ENCODE measurements at regions not wholly inside any gene's neighbourhood (a gene's known extent, or its start where the extent isn't known, plus 50 kb on each side); places are given as distances from the start of the nearest gene placed in this dataset.
A peak's percentile ranks its signal among the peaks of the same experiment; 100 is the strongest.

DNA sequence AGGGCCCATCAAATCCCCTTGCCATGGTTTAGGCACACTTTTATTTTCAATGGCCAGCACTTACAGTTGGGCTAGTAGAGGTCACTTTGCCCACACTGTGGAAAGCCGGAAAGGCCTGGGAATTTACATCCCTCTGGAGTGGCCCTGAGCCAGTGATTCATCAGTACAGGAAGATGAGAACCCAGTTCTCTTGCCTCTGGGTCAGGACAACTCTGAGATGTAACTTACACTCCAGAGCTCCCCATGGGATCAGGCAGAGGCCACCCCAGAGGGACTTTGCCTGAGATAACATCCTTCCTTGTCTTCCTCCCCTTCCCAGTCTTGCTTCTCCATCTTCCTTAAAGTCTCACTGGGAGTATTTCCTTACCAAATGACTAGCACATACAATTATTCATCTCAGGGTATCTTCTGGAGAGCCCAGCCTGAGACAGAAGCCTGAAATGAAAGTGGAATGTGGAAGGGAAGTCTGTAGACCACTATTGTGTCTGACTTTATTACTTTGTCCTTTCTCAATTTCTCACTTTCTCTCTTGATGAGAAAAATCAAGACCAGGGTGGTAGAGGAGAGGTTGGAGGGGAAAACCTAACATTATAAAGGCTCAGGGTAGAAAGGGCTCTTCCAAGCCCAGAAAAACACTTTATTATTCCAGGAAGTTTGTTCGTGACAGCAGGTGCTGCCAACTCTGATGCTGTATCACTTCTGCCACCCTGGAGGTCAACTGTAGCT, 220.8 kb downstream of the ZNF621 start:
- DNase-seq (ENCODE audit: low read depth in 2 of 3, low spot score in 2 of 3), result no peak

DNA sequence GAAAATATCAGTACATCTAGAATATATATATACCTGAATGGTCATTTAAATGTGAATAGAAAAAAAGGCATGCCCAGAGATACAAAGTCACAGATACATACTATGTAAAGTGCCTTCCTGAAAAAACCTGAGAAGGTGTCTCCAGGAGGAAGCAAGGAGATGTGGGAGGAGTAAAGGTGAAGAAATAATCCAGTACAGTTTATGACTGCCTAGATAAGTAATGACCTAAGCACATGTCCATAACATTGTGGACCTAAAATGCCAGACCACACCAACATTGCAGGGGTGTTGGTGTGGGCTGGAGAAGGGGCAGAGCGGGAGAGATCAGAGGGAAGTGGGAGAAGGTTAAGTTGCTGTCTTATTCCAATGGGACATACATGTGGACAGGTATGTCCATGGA, 226.9 kb downstream of the ZNF621 start:
- DNase-seq (ENCODE audit: low read depth in 2 of 3, low spot score in 2 of 3), result no peak

- DNase-seq (ENCODE audit: low read depth in 2 of 3, low spot score in 2 of 3), result no peak
Observed at GRCh38 chr3:40752492-40752891, 227.7 kb downstream of the ZNF621 start.

GRCh38 chr3:40753291-40753770, 228.6 kb downstream of the ZNF621 start:
- no peak for DNase-seq (ENCODE audit: low read depth in 2 of 3, low spot score in 2 of 3)

DNA sequence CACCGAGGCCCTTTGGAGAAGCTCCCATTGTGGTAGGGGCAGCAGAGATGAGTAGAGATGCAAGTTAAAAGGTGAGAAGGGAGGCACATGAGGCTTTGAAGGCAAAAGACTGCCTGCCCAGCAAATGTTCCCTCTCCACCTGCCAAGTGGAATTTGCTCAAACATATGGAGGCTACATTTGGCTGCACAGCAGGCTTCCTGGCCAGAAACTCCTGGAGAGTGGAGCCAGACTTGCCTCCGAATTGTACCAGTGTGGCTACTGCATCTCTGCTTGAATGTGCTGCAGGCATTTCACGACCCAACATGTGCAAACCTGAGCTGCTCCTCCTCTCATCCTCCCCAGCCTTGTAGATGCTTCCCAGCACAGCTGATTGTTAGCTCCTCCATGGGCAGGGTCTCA, 229.2 kb downstream of the ZNF621 start:
- no peak for DNase-seq (ENCODE audit: low read depth in 2 of 3, low spot score in 2 of 3)

GRCh38 chr3:40754994-40755393, 230.2 kb downstream of the ZNF621 start:
- DNase-seq (ENCODE audit: low read depth in 2 of 3, low spot score in 2 of 3), result no peak

GRCh38 chr3:40756500-40756899, 231.7 kb downstream of the ZNF621 start:
- no peak for DNase-seq (ENCODE audit: low read depth in 2 of 3, low spot score in 2 of 3)

- DNase-seq (ENCODE audit: low read depth in 2 of 3, low spot score in 2 of 3), result peak in 1 of 3 donors; percentile 20
Observed at GRCh38 chr3:40762771-40763170, 238.0 kb downstream of the ZNF621 start.

- no peak for DNase-seq (ENCODE audit: low read depth in 2 of 3, low spot score in 2 of 3)
Observed at GRCh38 chr3:40763807-40764206, 239.0 kb downstream of the ZNF621 start.

- DNase-seq (ENCODE audit: low read depth in 2 of 3, low spot score in 2 of 3), result no peak
Observed at GRCh38 chr3:40764747-40765146, 240.0 kb downstream of the ZNF621 start.

- DNase-seq (ENCODE audit: low read depth in 2 of 3, low spot score in 2 of 3), result no peak
Observed at GRCh38 chr3:40765884-40766283, 241.1 kb downstream of the ZNF621 start.

- no peak for DNase-seq (ENCODE audit: low read depth in 2 of 3, low spot score in 2 of 3)
Observed at GRCh38 chr3:40766396-40766795, 241.6 kb downstream of the ZNF621 start.

- no peak for DNase-seq (ENCODE audit: low read depth in 2 of 3, low spot score in 2 of 3)
Observed at GRCh38 chr3:40768046-40768445, 243.3 kb downstream of the ZNF621 start.

DNA sequence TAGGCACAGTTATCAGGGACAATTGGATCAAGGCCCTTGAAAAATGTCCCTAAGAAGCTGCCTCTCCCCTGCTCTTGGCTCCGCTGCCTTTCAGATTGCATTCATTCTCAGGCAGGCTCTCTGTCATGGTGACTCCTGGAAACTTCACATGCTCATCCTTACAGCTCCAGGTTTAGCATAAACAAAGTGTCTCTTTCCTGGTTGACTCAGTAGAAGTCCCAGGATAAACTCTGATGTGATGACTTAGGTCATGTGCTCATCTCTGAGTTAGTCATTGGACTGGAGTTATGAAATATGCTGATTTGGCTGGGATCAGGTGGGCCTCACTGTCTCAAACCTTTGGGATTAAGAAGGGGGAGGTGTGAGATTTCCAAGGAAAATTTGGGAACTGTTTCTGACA, 243.8 kb downstream of the ZNF621 start:
- DNase-seq (ENCODE audit: low read depth in 2 of 3, low spot score in 2 of 3), result no peak

- DNase-seq (ENCODE audit: low read depth in 2 of 3, low spot score in 2 of 3), result peak in 2 of 3 donors; percentile 19 to 32
Observed at GRCh38 chr3:40770061-40770460, 245.3 kb downstream of the ZNF621 start.

- no peak for DNase-seq (ENCODE audit: low read depth in 2 of 3, low spot score in 2 of 3)
Observed at GRCh38 chr3:40771112-40771511, 246.4 kb downstream of the ZNF621 start.

DNA sequence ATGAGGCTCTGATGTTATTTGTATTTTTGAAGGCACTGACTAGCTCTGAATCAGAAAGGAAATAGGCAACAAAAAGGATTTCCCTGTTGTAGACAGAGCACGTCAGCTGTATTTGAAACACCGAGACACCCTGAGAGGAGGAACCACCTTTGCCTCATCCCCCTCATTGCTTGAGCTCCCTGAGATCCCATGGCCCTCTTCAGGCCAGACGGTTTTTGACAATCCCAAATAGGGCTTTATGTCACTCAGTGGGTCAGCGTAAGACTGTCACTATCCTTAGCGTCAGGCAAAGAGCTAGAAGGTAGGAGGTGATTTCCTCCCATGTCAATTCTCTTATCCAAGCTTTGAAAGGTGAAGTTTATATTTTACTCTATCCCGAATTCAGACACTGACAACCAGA, 254.3 kb downstream of the ZNF621 start:
- no peak for DNase-seq (ENCODE audit: low read depth in 2 of 3, low spot score in 2 of 3)

- no peak for DNase-seq (ENCODE audit: low read depth in 2 of 3, low spot score in 2 of 3)
Observed at GRCh38 chr3:40780291-40780924, 255.6 kb downstream of the ZNF621 start.

- DNase-seq (ENCODE audit: low read depth in 2 of 3, low spot score in 2 of 3), result no peak
Observed at GRCh38 chr3:40780925-40781406, 256.2 kb downstream of the ZNF621 start.

DNA sequence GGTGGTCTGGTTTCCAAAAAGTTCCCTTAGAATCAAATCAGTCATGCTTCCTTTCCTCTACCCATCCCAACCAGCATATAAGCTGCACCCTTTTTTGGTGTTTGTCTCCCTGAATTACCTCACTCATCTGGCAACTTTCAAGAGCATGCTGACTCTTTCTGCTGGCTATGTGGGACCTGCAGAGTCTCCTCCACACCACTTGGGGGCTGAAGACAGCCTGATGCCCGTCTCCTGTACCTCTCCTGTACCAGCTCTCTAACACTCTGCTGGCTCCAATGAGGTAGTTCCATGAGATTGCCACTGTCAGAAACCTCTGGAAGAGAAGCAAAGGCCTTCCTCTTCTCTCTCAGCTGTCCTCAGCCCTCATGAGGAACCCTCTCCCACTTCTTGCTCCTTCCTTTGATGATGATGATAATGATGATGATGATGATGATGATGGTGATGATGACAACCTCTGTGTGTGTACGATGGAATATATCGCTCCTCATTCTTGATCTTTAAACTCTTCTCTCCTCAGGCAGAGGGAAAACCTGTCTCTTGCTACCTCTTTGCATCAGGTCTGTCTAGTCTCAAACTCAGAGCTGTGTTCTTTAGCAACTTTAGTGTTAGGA, 257.5 kb downstream of the ZNF621 start:
- DNase-seq (ENCODE audit: low read depth in 2 of 3, low spot score in 2 of 3), result no peak

DNA sequence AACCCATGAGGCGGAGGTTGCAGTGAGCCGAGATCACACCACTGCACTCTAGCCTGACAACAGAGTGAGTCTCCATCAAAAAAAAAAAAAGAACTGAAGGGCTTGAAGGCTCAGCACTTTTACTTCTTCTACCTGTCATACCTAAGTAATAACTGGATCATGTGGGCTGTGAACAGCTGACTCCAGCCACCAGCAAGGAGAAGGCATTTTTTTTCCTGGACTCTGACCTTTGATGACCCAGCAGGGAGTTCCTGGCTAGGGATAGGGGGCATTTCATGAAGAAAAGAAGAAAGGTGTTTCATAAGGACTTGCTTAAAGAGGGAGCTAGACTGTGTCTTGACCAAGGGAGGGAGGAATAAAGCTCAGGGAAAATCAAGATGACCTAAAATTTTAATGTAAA, 266.0 kb downstream of the ZNF621 start:
- no peak for DNase-seq (ENCODE audit: low read depth in 2 of 3, low spot score in 2 of 3)

- DNase-seq (ENCODE audit: low read depth in 2 of 3, low spot score in 2 of 3), result peak in 1 of 3 donors; percentile 74
Observed at GRCh38 chr3:40793730-40794129, 269.0 kb downstream of the ZNF621 start.
